Lung (tissue), 11 donors: ENCODE measurements at regions not wholly inside any gene's neighbourhood (a gene's known extent, or its start where the extent isn't known, plus 50 kb on each side); places are given as distances from the start of the nearest gene placed in this dataset.

Experiments used
- ATAC-seq: fragments of 200-7000 bp; cut with Tn5 transposase; one replicate; pipeline ENCODE4 v1.9.1; 2020; ENCODE audit warnings: moderate number of reproducible peaks; ENCODE audit not compliant: insufficient read depth, low FRiP score
- DNase-seq, 3 donors: peaks; one replicate each; pipeline ENCODE4 v3.0.0-alpha.2; 2013 to 2017
- H3K27ac ChIP-seq, 2 donors: one replicate each; pipeline ENCODE4 v1.5.1; 2013; ENCODE audit warnings: mild to moderate bottlenecking in 2 of 2, moderate library complexity in 2 of 2, control low read depth in 1 of 2, inconsistent platforms in 1 of 2, low read depth in 1 of 2, low read length in 1 of 2
- H3K27me3 ChIP-seq, 3 donors: one replicate each; pipeline ENCODE4 v1.5.1; 2013; ENCODE audit warnings: low read length in 2 of 3; ENCODE audit not compliant: control insufficient read depth in 3 of 3, insufficient read depth in 3 of 3
- H3K36me3 ChIP-seq, 4 donors: one replicate each; pipeline ENCODE4 v1.5.1; 2013; ENCODE audit warnings: low read length in 4 of 4, mild to moderate bottlenecking in 1 of 4, moderate library complexity in 1 of 4; ENCODE audit not compliant: control insufficient read depth in 4 of 4, insufficient read depth in 4 of 4
- H3K4me1 ChIP-seq, 5 donors: one replicate each; pipeline ENCODE4 v1.5.1; 2013; ENCODE audit warnings: low read length in 5 of 5, mild to moderate bottlenecking in 2 of 5, moderate library complexity in 1 of 5; ENCODE audit not compliant: control insufficient read depth in 5 of 5, insufficient read depth in 5 of 5
- H3K4me3 ChIP-seq: one replicate; pipeline ENCODE4 v1.5.1; 2013; ENCODE audit warnings: mild to moderate bottlenecking, control low read depth, moderate library complexity
- H3K9ac ChIP-seq, 2 donors: one replicate each; pipeline ENCODE4 v1.5.1; 2013; ENCODE audit warnings: low read length in 2 of 2, control low read depth in 1 of 2; ENCODE audit not compliant: insufficient read depth in 1 of 2
- H3K9me3 ChIP-seq, 4 donors: one replicate each; pipeline ENCODE4 v1.5.1; 2013; ENCODE audit warnings: low read length in 3 of 4, mild to moderate bottlenecking in 1 of 4, moderate library complexity in 1 of 4; ENCODE audit not compliant: control insufficient read depth in 4 of 4, insufficient read depth in 3 of 4
- CTCF ChIP-seq: IDR thresholded peaks from 2 replicates; pipeline ENCODE4 v1.5.1; 2012; ENCODE audit warnings: mild to moderate bottlenecking; ENCODE audit errors: control extremely low read depth, extremely low read depth
- WGBS, 2 donors: extraction: QIAGEN DNeasy Blood & Tissue Kit; methylation state at CpG; one replicate each; pipeline ENCODE4 v1.1.7; 2013; 5-methylcytosine and 5-hydroxymethylcytosine counted together
- donor health status: control.
- donor health status: control.
- donor health status: Bipolar disorder and iron deficiency.
- donor health status: healthy.
- donor health status: DM: yes; HTN: yes; CAD: no.

DNA sequence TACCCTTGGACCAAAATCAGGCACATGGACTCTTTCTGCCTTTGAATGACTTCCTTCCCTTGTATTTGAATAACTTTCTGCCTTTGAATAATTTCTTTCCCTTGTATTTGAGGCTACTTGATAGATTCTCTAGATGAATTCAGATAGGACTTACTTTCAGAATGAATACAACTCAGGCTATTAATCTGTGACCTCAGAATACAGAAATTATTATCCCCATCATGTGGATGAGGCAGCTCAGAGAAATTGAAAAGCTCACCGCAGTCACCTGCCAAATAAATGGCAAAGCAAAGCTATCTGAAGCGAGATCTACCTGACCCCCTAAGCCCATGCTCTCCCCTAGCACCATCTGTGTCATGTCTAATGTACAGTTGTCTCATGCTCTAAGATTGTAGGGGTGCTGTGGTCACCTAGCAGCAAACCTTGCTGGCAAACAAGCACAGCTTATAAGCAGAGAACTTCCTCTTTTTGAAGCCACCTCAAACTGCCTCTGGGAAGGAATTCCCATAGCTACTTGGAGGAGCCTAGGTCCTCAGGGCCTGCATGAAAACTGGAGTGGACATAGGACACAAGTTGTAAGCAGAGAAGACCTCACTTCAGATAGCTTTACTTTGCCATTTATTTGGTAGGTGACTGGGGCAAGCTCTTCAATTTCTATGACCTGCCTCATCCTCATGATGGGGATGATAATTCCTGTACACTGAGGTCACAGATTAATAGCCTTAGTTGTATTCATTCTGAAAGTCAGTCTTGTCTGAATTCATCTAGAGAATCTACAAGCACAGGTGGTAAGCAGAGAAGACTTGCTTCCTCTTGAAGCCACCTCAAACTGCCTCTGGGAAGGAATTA, 66.1 kb downstream of the FASLG start:
- DNase-seq (no peak), ATAC-seq (peak; percentile 30)
- H3K27me3 ChIP-seq, result no peaks in the 10 kb centered on the region
- H3K27ac ChIP-seq, result no peak overlapping the region
- TF ChIP-seq CTCF, result no peak
- peaks cover 0 to 3% (median 0%) of the 10 kb centered on the region in 5 donors for H3K4me1 ChIP-seq
- peaks cover 0 to 2% (median 0%) of the 10 kb centered on the region in 4 donors for H3K9me3 ChIP-seq
- H3K9ac ChIP-seq, result no peak overlapping the region
- no peaks in the 10 kb centered on the region for H3K36me3 ChIP-seq
- H3K4me3 ChIP-seq, result no peak overlapping the region
- 81 to 83% methylated on average over 2 of the region's 2 CpGs for WGBS, 2 donors

DNA sequence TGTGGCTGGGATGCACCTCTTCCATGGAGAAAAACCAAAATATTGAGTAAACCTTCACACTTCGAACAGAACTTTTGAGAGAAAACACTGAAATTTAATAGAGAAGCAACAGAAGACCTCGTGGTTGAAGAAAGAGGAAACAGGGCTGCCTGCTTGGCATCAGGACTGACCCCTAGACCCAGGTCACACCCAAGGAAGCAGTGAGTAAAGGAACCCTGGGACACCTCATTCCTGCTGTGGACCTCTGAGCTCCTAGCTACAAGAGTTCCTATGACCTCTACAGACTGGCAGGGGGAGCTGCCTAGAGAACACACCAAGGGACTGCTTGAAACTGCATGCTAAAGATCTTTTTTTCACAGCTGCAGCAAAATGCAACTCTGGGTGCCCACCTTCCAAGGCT, 67.8 kb downstream of the FASLG start:
- no peak for ATAC-seq

GRCh38 chr1:172727275-172727857, 68.5 kb downstream of the FASLG start:
- Histone ChIP-seq H3K36me3 (no peaks in the 10 kb centered on the region), H3K9ac (no peak overlapping the region), H3K27me3 (no peaks in the 10 kb centered on the region), H3K9me3 (peaks cover 0 to 2% (median 0%) of the 10 kb centered on the region in 4 donors), H3K4me1 (peaks cover 0 to 3% (median 0%) of the 10 kb centered on the region in 5 donors), H3K4me3 (no peak overlapping the region), H3K27ac (no peak overlapping the region)
- 82 to 90% methylated on average over 7 of the region's 7 CpGs for WGBS, 2 donors
- ATAC-seq, result no peak
- TF ChIP-seq CTCF, result no peak
- no peak for DNase-seq

More for the DNA sequence above, 67.8 kb downstream of the FASLG start:
- Histone ChIP-seq H3K9me3 (peaks cover 0 to 2% (median 0%) of the 10 kb centered on the region in 4 donors), H3K27me3 (no peaks in the 10 kb centered on the region), H3K9ac (no peak overlapping the region), H3K36me3 (no peaks in the 10 kb centered on the region), H3K27ac (no peak overlapping the region), H3K4me1 (peaks cover 0 to 3% (median 0%) of the 10 kb centered on the region in 5 donors), H3K4me3 (no peak overlapping the region)
- DNase-seq, result no peak
- WGBS, 2 donors, result 26 to 60% methylated on average over 2 of the region's 2 CpGs
- TF ChIP-seq CTCF, result no peak
